HG03064 (cell line): ENCODE measurements at regions not wholly inside any gene's neighbourhood (a gene's known extent, or its start where the extent isn't known, plus 50 kb on each side); places are given as distances from the start of the nearest gene placed in this dataset.
"Not testable (repeated sequence)": the region's sequence is repeated elsewhere in the genome, so short reads cannot be mapped to it uniquely, and the experiment has no call there.

ENCODE experiments used
- ATAC-seq: cut with Tn5 transposase; IDR thresholded peaks from one replicate; pipeline ENCODE4 v1.9.1; 2021; ENCODE audit warnings: low read depth; ENCODE audit not compliant: unreplicated experiment

DNA sequence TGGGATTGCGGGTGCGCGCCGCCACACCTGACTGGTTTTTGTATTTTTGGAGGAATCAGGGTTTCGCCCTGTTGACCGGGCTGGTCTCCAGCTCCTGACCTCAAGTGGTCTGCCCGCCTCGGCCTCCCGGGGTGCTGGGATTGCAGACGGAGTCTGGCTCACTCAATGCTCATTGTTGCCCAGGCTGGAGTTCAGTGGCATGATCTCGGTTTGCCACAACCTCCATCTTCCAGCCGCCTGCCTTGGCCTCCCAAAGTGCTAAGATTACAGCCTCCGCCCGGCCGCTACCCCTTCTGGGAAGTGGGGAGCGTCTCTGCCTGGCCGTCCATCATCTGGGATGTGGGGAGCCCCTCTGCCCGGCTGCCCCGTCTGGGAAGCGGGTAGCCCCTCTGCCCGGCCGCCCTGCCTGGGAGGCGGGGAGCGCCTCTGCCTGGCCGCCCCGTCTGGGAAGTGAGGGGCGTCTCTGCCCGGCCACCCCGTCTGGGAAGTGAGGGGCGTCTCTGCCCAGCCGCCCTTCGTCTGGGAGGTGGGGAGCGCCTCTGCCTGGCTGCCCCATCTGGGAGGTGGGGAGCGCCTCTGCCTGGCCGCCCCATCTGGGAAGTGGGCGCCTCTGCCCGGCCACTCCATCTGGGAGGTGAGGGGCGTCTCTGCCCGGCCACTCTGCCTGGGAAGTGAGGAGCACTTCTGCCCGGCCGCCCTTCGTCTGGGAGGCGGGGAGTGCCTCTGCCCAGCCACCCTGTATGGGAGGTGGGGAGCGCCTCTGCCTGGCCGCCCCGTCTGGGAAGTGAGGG lies 381.8 kb upstream of the MIS18BP1 start:
- not testable (repeated sequence) for ATAC-seq

DNA sequence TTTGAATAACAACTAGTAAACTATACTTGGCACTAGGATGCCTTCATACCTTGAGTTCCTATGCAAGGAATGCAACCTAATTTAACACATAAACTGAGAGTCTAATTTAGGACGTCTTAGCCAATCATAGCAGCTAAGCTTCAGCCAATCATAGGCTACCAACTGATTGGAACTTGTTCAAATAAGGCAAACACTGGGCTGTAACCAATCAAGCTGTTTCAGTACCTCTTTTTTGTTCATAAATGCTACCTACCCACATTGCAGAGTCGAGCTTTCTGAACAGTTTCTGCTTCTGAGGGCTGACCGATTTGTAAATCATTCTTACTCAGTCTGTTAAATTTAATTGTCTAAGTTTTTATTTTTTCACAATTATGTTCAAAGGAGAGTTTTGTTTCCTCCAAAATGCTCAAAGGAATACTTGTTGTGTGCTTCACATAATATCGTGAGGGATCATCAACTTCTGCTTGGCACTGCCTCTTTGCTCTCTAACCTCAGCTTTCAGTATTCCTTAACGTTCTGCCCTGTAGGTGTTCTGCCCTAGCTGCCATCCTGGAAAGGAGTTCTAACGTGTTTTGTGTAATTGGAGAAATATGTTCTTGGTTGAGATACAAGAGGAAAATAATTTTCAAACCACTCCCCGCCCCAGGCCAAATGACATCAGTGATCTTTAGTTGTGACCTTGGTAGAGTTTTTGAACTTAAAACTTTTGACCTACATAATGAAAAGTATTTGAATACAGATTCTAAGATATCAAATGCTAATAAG lies 380.4 kb upstream of the MIS18BP1 start:
- no peak for ATAC-seq

DNA sequence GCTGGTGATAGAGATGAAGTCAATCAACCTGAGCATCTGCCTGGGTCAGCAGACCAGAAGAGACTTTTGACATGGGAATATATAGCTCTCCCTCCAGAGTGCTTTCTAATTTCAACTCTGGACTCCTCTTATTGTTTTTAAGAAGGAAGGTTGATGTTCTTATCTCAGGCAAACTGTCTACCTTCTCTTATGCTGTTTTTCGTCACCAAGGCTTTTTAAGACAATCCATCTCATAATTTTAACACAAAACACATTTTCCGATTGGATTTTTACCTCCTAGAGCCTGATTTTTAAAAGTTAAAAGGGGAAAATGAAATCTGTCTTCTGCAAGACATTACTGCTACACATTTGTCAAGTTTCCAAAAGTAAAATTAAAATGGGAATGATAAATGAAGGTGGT lies 368.7 kb upstream of the MIS18BP1 start:
- no peak for ATAC-seq

DNA sequence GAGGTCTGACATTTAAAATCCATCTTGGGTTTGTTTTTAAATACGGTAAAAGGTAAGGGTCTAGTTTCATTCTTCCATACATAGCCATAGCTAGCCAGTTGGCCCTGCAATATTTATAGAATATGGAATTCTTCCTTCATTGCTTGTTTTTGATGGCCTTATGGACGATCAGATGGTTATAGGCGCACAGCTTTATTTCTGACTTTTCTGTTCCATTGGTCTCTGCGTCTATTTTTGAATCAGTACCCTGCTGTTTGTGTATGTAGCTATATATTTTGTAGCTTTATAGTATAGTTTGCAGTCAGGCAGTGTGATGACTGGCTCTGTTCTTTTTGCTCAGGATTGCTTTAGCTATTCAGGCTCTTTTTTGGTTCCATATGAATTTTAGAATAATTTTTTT lies 366.8 kb upstream of the MIS18BP1 start:
- no peak for ATAC-seq

DNA sequence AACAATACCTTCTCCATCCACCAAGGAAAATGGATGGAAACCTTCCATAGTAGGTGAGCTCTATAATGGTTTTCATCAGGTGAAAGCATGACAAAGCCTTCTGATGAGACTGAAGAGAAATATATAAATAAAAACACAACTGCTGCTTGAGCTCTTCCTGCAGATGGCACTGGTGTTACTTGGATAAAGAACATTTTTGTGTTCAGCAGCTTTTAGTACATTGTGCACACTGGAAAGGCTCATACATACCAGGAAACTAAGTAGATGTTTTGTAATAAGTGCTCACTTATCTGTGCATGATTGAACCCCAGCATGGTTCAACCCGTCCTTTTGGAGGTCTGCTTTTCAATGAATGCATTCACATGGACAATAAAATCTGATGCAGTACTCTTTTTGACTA lies 357.3 kb upstream of the MIS18BP1 start:
- ATAC-seq = no peak

DNA sequence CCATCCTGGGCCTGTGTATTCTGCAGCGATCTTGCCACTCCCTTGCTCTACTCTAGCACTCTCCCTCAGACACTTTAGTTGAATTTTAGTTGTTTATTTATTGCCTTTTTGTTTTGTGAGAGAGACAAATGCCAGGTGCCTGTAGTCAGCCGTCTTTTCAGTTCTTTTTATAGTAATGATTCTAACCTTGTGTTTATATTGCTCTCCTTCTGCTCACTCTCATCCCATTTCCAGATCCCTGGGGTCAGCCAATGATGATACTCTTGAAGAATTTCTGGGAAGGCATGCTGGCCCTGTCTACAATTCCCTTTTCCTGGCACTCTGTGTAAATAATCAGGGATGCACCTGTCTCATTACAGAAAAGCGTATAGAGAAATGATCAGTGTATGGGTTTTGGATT lies 334.1 kb upstream of the MIS18BP1 start:
- ATAC-seq = no peak

DNA sequence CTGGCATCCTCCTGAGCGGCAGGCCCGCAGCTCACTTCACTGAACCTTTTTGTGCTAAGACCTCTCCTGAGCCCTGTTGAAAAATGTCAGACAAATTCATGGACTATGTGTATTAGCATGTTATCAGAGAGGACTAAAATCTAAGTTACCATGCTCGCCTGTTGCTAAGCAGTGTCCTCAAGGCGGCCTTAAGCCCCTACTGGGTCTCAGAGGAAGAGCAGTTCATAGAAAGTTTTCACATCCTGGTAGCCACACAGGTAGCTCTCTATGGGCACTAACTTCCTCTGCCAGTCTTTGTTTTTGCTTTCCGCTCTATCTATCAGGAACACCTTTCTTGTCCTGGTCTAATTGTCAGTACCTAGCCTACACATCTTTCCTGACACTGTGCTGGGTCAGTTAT lies 306.6 kb upstream of the MIS18BP1 start:
- no peak for ATAC-seq

DNA sequence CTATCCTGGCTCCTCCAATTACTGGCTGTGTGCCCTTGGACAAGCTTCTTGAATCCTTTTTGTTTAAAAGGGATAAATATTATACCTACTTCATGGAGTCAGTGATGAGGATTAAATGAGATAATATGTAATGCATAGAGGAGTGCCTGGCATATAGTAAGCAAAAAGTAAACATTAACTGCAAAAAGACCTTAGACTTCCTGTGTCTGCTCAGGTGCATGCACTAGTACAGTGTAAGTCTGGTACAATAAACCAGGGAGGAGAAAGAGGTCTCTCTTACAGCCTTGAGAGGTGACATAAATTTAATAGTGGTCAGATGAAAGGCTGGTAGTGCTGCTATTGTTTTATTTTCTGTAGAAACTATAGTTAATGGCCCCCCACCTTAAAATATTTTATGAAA lies 305.2 kb upstream of the MIS18BP1 start:
- ATAC-seq = no peak

DNA sequence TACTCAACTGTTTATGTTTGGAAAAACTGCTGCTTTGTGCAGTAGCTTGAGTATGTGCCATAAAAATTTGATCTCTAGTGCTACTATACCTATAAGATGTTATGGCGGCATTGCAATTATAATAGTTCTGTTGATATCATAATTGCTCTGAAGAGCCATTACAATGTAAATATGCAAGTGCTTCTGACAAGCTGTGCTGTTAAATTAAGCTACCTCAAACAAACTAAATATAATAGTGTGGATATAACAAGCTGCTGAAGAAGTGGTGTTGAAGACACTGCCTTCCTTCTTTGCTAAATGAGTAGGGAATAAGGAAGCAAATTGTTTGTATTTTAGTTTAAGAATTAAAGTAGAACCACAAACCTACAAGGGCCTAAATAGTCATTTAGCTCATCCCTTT lies 301.0 kb upstream of the MIS18BP1 start:
- no peak for ATAC-seq

DNA sequence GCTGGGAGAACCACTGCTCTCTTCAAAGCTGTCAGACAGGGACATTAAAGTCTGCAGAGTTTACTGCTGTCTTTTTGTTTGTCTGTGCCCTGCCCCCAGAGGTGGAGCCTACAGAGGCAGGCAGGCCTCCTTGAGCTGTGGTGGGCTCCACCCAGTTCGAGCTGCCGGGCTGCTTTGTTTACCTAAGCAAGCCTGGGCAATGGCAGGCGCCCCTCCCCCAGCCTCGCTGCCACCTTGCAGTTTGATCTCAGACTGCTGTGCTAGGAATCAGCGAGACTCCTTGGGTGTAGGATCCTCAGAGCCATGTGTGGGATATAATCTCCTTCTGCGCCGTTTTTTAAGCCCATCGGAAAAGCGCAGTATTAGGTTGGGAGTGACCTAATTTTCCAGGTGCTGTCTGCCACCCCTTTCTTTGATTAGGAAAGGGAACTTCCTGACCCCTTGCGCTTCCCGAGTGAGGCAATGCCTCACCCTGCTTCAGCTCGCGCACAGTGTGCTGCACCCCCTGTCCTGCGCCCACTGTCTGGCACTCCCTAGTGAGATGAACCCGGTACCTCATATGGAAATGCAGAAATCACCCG lies 298.3 kb upstream of the MIS18BP1 start:
- not testable (repeated sequence) for ATAC-seq

DNA sequence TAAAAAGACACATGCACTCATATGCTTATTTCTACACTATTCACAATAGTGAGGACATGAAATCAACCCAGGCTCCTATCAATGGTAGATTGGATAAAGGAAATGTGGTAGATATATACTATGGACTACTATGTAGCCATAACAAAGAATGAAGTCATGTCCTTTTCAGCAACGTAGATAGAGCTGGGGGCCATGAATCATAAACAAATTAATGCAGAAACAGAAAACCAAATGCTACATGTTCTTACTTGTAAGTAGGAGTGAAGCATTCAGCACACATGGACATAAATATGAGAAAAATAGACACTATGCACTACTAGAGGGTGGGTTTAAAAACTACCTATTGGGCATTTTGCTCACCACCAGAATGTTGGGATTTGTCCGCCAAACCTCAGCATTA lies 278.0 kb upstream of the MIS18BP1 start:
- no peak for ATAC-seq

DNA sequence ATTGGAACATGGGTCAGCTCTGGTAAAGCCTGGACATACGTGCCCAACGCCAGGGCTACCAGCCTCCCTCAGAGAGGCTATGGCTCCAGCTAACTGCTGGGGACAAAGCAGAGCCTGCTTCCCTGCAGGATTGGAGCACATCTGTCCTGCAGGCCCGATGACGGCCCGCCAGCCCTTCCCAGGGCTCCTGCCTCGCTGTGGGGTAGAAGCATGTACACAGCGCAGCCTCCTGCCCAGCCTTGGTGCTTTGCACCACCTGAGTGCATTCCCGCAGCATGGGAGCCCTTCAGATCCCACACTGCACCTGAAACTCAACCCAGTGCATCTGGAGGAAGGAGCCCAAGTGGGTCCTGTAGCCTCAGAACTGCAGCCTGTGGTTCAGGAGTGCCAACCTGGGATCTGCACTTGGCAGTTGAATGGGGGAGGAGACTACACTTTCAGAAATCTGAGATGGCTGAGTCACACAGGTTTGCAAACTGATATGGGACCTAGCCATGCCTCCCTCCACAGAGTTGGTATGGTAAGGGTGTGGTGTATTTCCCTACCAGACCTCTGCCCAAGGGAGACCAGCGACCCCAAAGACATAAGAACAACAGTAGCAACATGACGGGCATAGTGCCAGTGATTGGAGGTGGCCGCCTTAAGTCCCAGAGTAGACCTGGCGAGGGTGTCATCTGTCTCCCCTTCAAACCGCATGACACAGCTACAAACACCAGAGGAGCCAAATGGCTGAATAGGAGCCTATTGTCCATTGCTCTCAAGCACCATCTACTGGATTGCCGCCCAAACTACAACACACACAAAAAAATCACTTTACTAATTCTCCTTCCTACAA lies 273.9 kb upstream of the MIS18BP1 start:
- no peak for ATAC-seq

DNA sequence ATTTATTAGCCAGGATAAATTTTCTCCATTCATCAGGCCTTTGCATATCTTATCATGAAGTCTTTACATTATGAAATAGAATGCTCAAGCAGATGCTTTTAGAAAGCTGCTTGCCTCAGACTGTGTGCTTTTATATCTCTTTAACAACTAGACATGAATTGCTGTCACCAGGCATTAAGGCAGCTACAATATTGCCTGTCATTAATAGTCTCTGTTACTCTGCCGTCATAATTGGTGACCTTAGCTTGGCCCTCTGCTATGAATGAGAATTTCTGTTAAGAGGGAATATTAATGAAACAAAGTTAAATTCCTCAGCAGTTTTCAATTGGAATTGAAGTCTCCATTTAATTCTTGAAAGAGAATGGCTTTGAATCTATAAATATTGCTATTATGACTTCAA lies 266.8 kb upstream of the MIS18BP1 start:
- ATAC-seq = no peak

DNA sequence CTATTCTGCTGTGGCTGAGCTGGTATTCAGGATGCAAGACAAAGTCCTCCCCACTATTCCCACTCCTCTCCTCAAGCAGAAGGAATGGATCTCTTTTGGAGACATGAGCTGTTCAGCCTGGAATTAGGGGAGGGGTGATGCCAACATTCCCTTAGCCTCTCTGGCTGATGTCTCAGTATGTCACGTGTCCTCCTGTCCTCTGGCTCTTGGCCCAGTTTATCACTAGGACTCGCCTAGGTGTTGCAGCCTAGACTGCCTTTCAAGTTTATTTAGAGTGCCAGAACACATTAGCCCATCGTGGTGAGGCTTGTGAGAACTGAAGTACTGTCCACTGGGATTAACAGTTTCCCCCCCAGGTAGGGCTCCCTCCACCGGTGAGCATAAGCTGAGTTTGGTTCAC lies 239.9 kb upstream of the MIS18BP1 start:
- ATAC-seq = no peak

DNA sequence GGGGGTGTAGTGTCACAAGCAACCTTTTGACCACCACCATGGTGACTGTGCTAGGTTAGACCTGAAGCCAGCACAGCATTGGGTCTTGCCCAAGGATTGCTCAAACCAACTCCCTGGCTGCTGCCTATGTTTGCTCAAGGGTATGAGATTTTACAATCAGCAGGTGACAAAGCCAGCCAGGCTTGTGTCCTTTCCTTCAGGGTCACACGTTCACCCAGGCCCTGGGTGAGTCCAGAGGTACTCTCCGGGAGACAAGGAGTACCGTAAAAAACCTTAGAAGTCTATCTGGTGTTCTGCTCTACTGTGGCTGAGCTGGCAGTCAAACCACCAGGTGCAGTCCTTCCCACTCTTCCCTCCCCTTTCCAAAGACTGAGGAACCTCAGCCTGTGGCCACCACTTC lies 238.9 kb upstream of the MIS18BP1 start:
- ATAC-seq = no peak

DNA sequence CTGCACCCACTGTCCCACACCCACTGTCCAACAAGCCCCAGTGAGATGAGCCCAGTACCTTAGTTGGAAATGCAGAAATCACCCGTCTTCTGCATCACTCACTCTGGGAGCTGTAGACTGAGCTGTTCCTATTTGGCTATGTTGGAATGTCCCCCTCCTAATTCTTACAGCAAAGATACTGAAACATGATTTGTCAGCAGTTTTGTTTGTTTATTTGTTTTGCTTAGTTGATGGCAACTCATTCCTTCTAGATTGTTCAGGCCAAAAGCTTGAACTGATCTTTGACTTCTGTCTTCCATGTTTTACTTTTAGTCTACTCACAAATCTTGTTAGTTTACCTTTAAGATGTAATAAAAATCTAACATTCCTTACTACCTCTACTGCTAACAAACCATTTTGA lies 233.6 kb upstream of the MIS18BP1 start:
- ATAC-seq = no peak

DNA sequence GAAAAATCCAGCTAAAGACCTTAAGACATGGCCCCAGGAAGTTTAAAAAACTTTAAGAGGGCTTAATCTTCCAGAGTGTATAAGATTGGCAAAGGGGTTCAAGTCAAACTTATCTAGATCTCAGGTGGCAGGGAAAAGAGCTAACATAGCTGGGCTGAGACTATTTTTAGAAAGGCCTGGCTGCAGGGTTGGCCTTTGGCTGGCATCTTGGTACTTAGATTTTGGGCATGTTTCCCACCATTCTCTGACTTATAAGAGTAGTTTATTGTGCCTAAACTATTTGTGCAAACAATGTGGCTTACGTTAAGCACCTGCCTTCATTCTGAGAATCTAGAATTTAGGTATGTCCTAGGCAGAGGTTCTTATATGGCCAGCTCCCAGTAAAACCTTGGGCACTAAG lies 214.0 kb upstream of the MIS18BP1 start:
- no peak for ATAC-seq

DNA sequence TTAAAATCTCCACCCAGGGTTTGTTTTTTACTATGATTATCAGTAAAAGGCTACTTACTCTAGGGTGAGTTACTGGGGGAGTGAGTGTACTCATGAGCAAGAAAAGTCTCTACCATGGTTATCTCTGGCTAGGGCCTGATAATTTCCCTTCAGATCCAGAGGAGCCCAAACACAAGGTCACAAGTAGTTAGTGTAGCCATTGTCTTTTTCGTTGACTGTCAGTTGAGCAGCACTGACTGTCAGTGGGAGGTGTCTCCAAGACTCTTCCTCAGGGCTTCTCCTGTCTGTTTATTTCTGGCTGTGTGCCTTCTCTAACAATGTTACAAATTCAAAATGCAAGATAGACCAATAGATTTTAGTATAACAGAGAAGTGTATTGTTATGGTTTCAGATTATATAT lies 181.2 kb upstream of the MIS18BP1 start:
- ATAC-seq = no peak

DNA sequence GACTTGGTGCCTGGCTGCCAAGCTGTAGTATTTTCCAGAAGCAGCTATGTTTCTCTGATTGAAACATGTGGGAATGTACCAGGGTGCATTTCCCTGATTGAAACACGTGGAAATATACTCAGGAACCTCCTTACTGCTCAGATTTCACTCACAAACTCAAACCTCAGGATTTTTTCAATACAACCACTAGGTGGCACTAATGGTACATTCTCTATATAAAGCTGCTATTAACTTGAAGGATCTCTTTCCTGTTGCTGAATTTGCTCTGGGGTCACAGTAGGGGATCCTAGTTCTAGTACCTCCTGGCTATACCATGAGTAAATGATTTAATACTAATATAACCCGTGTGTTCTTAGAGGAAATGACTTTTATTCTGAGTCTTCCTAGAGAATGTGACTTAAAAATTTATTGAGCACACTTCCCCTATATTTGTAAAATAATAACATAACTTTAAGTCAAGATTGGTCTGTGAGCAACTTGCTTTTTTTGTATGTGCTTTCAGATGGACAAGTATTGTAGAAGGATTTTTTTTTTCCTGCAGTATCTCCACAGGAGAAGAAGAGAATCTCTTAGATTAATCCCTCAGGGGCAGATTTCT lies 173.8 kb upstream of the MIS18BP1 start:
- peak; percentile 69 for ATAC-seq

DNA sequence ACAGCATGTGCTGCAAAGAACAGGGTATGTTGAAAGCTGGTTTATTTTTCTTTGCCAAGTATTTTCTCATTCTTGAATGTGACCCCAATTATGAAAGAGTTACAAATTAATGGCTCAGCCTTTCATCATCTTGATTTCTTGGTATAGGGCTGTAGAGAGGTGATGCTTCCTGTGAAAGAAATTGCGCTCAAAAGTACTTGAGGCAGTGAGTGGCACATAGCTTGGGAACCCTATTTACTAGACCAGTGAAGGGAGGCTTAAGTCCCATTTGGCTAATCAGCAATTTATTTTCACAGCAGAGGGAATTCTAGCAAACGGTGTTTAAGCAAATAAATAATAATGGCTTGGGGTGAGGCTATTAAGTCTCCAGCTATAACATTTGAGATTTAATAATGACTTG lies 153.9 kb upstream of the MIS18BP1 start:
- no peak for ATAC-seq
